ENCODE measurements at regions not wholly inside any gene's neighbourhood (a gene's known extent, or its start where the extent isn't known, plus 50 kb on each side); places are given as distances from the start of the nearest gene placed in this dataset.

DNA sequence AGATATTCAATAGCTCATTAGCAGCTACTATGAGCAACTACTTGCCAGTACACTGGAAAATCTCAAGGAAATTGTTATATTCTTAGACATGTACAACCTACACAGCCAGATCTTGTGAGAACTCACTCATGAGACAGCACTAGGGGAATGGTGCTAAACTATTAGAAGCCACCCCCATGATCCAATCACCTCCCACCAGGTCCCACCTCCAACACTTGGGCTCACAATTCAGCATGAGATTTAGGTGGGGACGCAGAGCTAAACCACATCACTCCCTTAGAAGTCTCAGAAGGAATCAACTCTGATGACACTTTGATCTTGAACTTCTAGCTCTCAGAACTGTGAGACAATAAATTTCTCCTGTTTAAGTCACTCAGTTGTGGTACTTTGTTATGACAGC is 418.3 kb upstream of the SPHKAP start:
- TF ChIP-seq, protein P1, sequence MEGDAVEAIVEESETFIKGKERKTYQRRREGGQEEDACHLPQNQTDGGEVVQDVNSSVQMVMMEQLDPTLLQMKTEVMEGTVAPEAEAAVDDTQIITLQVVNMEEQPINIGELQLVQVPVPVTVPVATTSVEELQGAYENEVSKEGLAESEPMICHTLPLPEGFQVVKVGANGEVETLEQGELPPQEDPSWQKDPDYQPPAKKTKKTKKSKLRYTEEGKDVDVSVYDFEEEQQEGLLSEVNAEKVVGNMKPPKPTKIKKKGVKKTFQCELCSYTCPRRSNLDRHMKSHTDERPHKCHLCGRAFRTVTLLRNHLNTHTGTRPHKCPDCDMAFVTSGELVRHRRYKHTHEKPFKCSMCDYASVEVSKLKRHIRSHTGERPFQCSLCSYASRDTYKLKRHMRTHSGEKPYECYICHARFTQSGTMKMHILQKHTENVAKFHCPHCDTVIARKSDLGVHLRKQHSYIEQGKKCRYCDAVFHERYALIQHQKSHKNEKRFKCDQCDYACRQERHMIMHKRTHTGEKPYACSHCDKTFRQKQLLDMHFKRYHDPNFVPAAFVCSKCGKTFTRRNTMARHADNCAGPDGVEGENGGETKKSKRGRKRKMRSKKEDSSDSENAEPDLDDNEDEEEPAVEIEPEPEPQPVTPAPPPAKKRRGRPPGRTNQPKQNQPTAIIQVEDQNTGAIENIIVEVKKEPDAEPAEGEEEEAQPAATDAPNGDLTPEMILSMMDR (IDR thresholded peaks at IDR 0.05): no peak
- no peak for TF ChIP-seq POLR2A (IDR thresholded peaks at IDR 0.05)
- no peak for DNase-seq
- H3K27me3 ChIP-seq: no peaks in the 10 kb centered on the region
- no peaks in the 10 kb centered on the region for H3K36me3 ChIP-seq
- no peaks in the 10 kb centered on the region for H3K4me1 ChIP-seq
- no peak overlapping the region for H3K4me3 ChIP-seq
- no peak overlapping the region for H3K27ac ChIP-seq
- no peaks in the 10 kb centered on the region for H3K9me3 ChIP-seq

DNA sequence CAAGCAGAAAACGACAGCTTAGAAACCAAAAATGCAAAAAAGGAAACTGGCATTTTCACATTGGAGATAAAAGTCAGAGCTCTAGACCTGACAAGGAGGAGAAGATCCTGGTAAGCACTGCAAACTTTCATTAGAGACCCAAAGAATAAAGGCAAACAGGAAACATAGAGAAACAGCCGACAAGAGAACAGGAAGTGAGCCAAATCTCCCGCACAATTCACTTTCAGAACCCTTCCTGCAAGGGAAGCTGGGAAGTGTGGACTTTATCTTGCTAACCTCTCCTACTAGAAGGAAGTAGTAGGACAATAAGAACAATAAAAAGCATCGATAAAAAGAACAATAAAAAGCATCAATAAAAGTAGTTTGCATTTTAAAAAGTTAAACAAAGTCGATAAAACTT is 417.8 kb upstream of the SPHKAP start:
- no peak for TF ChIP-seq POLR2A (IDR thresholded peaks at IDR 0.05)
- TF ChIP-seq, protein P1 (IDR thresholded peaks at IDR 0.05): no peak
- Histone ChIP-seq H3K9me3 (no peaks in the 10 kb centered on the region), H3K4me1 (no peaks in the 10 kb centered on the region), H3K36me3 (no peaks in the 10 kb centered on the region), H3K4me3 (no peak overlapping the region), H3K27me3 (no peaks in the 10 kb centered on the region), H3K27ac (no peak overlapping the region)
- DNase-seq: no peak

GRCh38 chr2:228597032-228597431 is 415.5 kb upstream of the SPHKAP start:
- Histone ChIP-seq H3K27ac (no peak overlapping the region), H3K27me3 (no peaks in the 10 kb centered on the region), H3K36me3 (no peaks in the 10 kb centered on the region), H3K9me3 (no peaks in the 10 kb centered on the region), H3K4me1 (no peaks in the 10 kb centered on the region), H3K4me3 (no peak overlapping the region)
- TF ChIP-seq, protein P1 (IDR thresholded peaks at IDR 0.05): no peak
- no peak for TF ChIP-seq POLR2A (IDR thresholded peaks at IDR 0.05)
- DNase-seq: no peak

DNA sequence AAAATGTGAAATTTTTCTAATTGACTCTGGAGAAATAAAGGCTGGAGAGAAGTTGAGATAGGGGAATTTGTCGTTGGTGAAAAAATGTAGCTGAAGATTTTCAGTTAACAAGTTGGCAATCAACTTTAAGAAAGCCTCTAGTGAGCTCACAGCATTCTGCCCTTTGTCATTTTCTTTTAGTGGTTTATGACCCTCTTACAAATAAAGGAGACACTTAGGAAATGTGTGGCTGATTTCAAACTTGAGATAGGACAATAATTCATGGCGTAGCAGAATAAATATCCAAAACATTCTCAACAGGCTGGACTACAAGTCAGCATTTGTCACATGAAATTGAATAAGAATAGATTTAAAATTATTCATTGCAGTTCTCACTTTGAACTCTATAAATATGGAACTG is 412.5 kb upstream of the SPHKAP start:
- Histone ChIP-seq H3K27ac (no peak overlapping the region), H3K4me3 (no peak overlapping the region), H3K4me1 (no peaks in the 10 kb centered on the region), H3K36me3 (no peaks in the 10 kb centered on the region), H3K9me3 (no peaks in the 10 kb centered on the region), H3K27me3 (no peaks in the 10 kb centered on the region)
- no peak for DNase-seq
- TF ChIP-seq, protein P1 (IDR thresholded peaks at IDR 0.05): no peak
- no peak for TF ChIP-seq POLR2A (IDR thresholded peaks at IDR 0.05)

- DNase-seq: no peak
- Histone ChIP-seq H3K4me1 (no peaks in the 10 kb centered on the region), H3K27me3 (no peaks in the 10 kb centered on the region), H3K4me3 (no peak overlapping the region), H3K36me3 (no peaks in the 10 kb centered on the region), H3K27ac (no peak overlapping the region), H3K9me3 (no peaks in the 10 kb centered on the region)
- TF ChIP-seq, protein P1 (IDR thresholded peaks at IDR 0.05): no peak
- TF ChIP-seq POLR2A (IDR thresholded peaks at IDR 0.05): no peak
These were observed 411.4 kb upstream of the SPHKAP start for GRCh38 chr2:228592925-228593324.

DNA sequence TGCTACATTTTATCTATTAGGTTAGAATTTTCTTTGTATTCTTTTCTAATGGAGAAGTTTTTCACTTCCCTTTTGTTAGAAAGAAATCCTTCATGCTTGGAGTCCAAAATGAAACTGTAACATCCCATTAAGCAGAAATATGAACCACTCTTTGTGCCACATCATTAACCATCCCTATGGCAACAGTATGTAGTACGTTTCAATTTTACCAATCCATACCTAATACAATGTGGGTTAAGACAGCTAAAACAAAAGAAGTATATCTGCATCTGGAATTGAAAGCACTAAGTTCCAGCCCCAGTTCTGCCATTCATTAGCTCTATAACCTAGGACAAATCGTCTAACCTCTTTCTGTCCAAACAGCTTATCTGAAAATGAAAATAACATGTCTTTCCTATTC is 409.2 kb upstream of the SPHKAP start:
- no peaks in the 10 kb centered on the region for H3K36me3 ChIP-seq
- no peaks in the 10 kb centered on the region for H3K4me1 ChIP-seq
- H3K4me3 ChIP-seq: no peak overlapping the region

More for the DNA sequence above, 409.2 kb upstream of the SPHKAP start:
- Histone ChIP-seq H3K27ac (no peak overlapping the region), H3K27me3 (no peaks in the 10 kb centered on the region), H3K9me3 (no peaks in the 10 kb centered on the region)
- TF ChIP-seq, protein P1 (IDR thresholded peaks at IDR 0.05): no peak
- no peak for TF ChIP-seq POLR2A (IDR thresholded peaks at IDR 0.05)
- DNase-seq: no peak

Measured in Peyer's patch (tissue), 4 donors.